Upper lobe of left lung (tissue), 6 donors: ENCODE measurements at regions not wholly inside any gene's neighbourhood (a gene's known extent, or its start where the extent isn't known, plus 50 kb on each side); places are given as distances from the start of the nearest gene placed in this dataset.
"Not testable (repeated sequence)": the region's sequence is repeated elsewhere in the genome, so short reads cannot be mapped to it uniquely, and the experiment has no call there.

ENCODE experiments used
- ATAC-seq, 2 donors: fragments of 200-7000 bp; cut with Tn5 transposase; one replicate each; pipeline ENCODE4 v1.9.1; 2022; ENCODE audit warnings: mild to moderate bottlenecking in 2 of 2, moderate library complexity in 2 of 2; ENCODE audit not compliant: low FRiP score in 2 of 2
- DNase-seq, 2 donors: peaks; one replicate each; pipeline ENCODE4 v3.0.0-alpha.2; 2019 to 2020
- H3K27ac ChIP-seq, 4 donors: fragments of 200-600 bp; sonication (generic); one replicate each; pipeline ENCODE4 v1.5.1; 2016 to 2019
- H3K27me3 ChIP-seq, 4 donors: fragments of 200-600 bp; sonication (generic); one replicate each; pipeline ENCODE4 v1.5.1; 2017 to 2019
- H3K36me3 ChIP-seq, 4 donors: fragments of 200-600 bp; sonication (generic); one replicate each; pipeline ENCODE4 v1.5.1; 2016 to 2019
- H3K4me1 ChIP-seq, 4 donors: fragments of 200-600 bp; sonication (generic); one replicate each; pipeline ENCODE4 v1.5.1; 2018 to 2019
- H3K4me3 ChIP-seq, 4 donors: fragments of 200-600 bp; sonication (generic); one replicate each; pipeline ENCODE4 v1.5.1; 2017 to 2019; ENCODE audit warnings: mild to moderate bottlenecking in 2 of 4, moderate library complexity in 1 of 4
- H3K9me3 ChIP-seq, 4 donors: fragments of 200-600 bp; sonication (generic); one replicate each; pipeline ENCODE4 v1.5.1; 2018 to 2019
- EP300 ChIP-seq, 4 donors: sonication (generic); formaldehyde crosslinking; IDR thresholded peaks; one replicate each; pipeline ENCODE4 v1.5.1; 2017; ENCODE audit warnings: antibody characterized with exemption in 4 of 4, control low read depth in 2 of 4
- POLR2A ChIP-seq, 4 donors: fragments of 450-650 bp; IDR thresholded peaks; one replicate each; pipeline ENCODE4 v1.5.1; 2016 to 2017; ENCODE audit warnings: antibody characterized with exemption in 4 of 4, mild to moderate bottlenecking in 2 of 4
- POLR2AphosphoS5 ChIP-seq, 2 donors: sonication (generic); formaldehyde crosslinking; IDR thresholded peaks; one replicate each; pipeline ENCODE4 v1.5.1; 2017; ENCODE audit warnings: antibody characterized with exemption in 2 of 2
- WGBS, 2 donors: methylation state at CpG; one replicate each; pipeline ENCODE4 v1.1.5; 2017 to 2018; 5-methylcytosine and 5-hydroxymethylcytosine counted together
- TF ChIP-seq, protein P1 (sequence below), 6 experiments: fragments of 450-650 bp in 4 of 6; fragments of 200-600 bp in 2 of 6; sonication (generic) in 2 of 6; IDR thresholded peaks; one replicate each; pipeline ENCODE4 v1.5.1; 2016 to 2019; ENCODE audit warnings: antibody characterized with exemption in 6 of 6
- donor health status: DM: no; HTN: no; CAD: no; lungs with moderate emphysema.
- donor health status: DM: no; HTN: yes; CAD: no; lungs with severe emphysema.

GRCh38 chr6:81031416-81031815, 721.1 kb downstream of the TENT5A start:
- DNase-seq (no peak), ATAC-seq (no peak)
- no peak overlapping the region for H3K27ac ChIP-seq
- H3K4me1 ChIP-seq, result no peaks in the 10 kb centered on the region
- no peaks in the 10 kb centered on the region for H3K36me3 ChIP-seq
- no peaks in the 10 kb centered on the region for H3K9me3 ChIP-seq
- 50 to 52% methylated on average over 2 of the region's 2 CpGs for WGBS, 2 donors
- no peak overlapping the region for H3K4me3 ChIP-seq
- H3K27me3 ChIP-seq, result no peaks in the 10 kb centered on the region
- no peak for TF ChIP-seq EP300 (IDR thresholded peaks at IDR 0.05)
- no peak for TF ChIP-seq POLR2A (IDR thresholded peaks at IDR 0.05)
- TF ChIP-seq POLR2AphosphoS5 (IDR thresholded peaks at IDR 0.05), result no peak
- TF ChIP-seq, protein P1, sequence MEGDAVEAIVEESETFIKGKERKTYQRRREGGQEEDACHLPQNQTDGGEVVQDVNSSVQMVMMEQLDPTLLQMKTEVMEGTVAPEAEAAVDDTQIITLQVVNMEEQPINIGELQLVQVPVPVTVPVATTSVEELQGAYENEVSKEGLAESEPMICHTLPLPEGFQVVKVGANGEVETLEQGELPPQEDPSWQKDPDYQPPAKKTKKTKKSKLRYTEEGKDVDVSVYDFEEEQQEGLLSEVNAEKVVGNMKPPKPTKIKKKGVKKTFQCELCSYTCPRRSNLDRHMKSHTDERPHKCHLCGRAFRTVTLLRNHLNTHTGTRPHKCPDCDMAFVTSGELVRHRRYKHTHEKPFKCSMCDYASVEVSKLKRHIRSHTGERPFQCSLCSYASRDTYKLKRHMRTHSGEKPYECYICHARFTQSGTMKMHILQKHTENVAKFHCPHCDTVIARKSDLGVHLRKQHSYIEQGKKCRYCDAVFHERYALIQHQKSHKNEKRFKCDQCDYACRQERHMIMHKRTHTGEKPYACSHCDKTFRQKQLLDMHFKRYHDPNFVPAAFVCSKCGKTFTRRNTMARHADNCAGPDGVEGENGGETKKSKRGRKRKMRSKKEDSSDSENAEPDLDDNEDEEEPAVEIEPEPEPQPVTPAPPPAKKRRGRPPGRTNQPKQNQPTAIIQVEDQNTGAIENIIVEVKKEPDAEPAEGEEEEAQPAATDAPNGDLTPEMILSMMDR (IDR thresholded peaks at IDR 0.05), result no peak

GRCh38 chr6:81026041-81026553, 726.4 kb downstream of the TENT5A start:
- Histone ChIP-seq H3K36me3 (no peaks in the 10 kb centered on the region), H3K4me1 (no peaks in the 10 kb centered on the region), H3K9me3 (peaks cover 0 to 5% (median 5%) of the 10 kb centered on the region in 4 donors), H3K27me3 (no peaks in the 10 kb centered on the region), H3K27ac (no peak overlapping the region), H3K4me3 (no peak overlapping the region)
- DNase-seq (no peak), ATAC-seq (no peak)
- 38 to 70% methylated on average over 1 to 2 of the region's 2 CpGs for WGBS, 2 donors
- TF ChIP-seq POLR2AphosphoS5 (IDR thresholded peaks at IDR 0.05) (no peak), POLR2A (IDR thresholded peaks at IDR 0.05) (no peak)
- TF ChIP-seq, protein P1 (IDR thresholded peaks at IDR 0.05), result no peak

DNA sequence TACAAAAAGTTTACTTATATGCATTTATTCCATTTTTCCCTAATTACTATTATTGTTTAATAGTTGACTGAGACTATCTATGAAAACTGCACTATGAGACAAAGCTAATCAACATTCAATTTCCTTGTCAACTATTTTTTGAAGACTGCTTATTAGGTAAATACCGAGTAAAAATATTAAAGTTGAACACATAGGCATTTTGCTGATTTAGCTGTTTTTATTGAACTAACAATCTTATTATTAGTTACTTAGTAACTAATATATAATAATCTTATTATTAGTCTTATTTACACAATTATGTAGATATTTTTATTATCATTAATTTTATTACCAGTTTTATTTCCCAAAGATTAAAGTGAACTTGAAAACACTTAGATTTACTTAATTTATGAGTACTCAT, 728.8 kb downstream of the TENT5A start:
- Histone ChIP-seq H3K4me3 (no peak overlapping the region), H3K36me3 (no peaks in the 10 kb centered on the region), H3K4me1 (no peaks in the 10 kb centered on the region), H3K9me3 (peaks cover 0 to 5% (median 5%) of the 10 kb centered on the region in 4 donors), H3K27me3 (no peaks in the 10 kb centered on the region), H3K27ac (no peak overlapping the region)
- ATAC-seq (no peak), DNase-seq (no peak)
- 41 to 97% methylated on average over 1 of the region's 1 CpG for WGBS, 2 donors
- no peak for TF ChIP-seq POLR2A (IDR thresholded peaks at IDR 0.05)
- TF ChIP-seq, protein P1 (IDR thresholded peaks at IDR 0.05), result no peak
- TF ChIP-seq POLR2AphosphoS5 (IDR thresholded peaks at IDR 0.05), result no peak
- no peak for TF ChIP-seq EP300 (IDR thresholded peaks at IDR 0.05)

- peaks cover 0 to 6% (median 5%) of the 10 kb centered on the region in 4 donors for H3K9me3 ChIP-seq
- no peaks in the 10 kb centered on the region for H3K4me1 ChIP-seq
- no peaks in the 10 kb centered on the region for H3K36me3 ChIP-seq
- no peak for ATAC-seq
- H3K27ac ChIP-seq, result no peak overlapping the region
- TF ChIP-seq, protein P1 (IDR thresholded peaks at IDR 0.05), result no peak
- no peak for TF ChIP-seq EP300 (IDR thresholded peaks at IDR 0.05)
- TF ChIP-seq POLR2AphosphoS5 (IDR thresholded peaks at IDR 0.05), result no peak
- TF ChIP-seq POLR2A (IDR thresholded peaks at IDR 0.05), result no peak
- DNase-seq, result no peak
- no peaks in the 10 kb centered on the region for H3K27me3 ChIP-seq
- H3K4me3 ChIP-seq, result no peak overlapping the region
- WGBS, 2 donors, result 62 to 76% methylated on average over 1 of the region's 1 CpG
These were observed 729.4 kb downstream of the TENT5A start for GRCh38 chr6:81023007-81023582.

GRCh38 chr6:81017586-81017985, 734.9 kb downstream of the TENT5A start:
- not testable (repeated sequence) for H3K4me3 ChIP-seq, H3K27me3 ChIP-seq, H3K4me1 ChIP-seq, H3K36me3 ChIP-seq, H3K27ac ChIP-seq, ATAC-seq
- DNase-seq, result peak in 1 of 2 donors; percentile 6
- peaks cover 0 to 13% (median 9%) of the 10 kb centered on the region in 4 donors for H3K9me3 ChIP-seq
- 83 to 84% methylated on average over 6 of the region's 6 CpGs for WGBS, 2 donors
